ENCODE measurements at regions not wholly inside any gene's neighbourhood (a gene's known extent, or its start where the extent isn't known, plus 50 kb on each side); places are given as distances from the start of the nearest gene placed in this dataset.

- H3K27ac Mint-ChIP-seq, result no peak overlapping the region
- H3K9me3 Mint-ChIP-seq, result no peaks in the 10 kb centered on the region
- no peaks in the 10 kb centered on the region for H3K36me3 ChIP-seq (ENCODE audit: control insufficient read depth, insufficient read depth, low read length)
- peaks cover 6% of the 10 kb centered on the region for H3K4me1 Mint-ChIP-seq
- no peak for DNase-seq
- no peak overlapping the region for H3K9ac ChIP-seq (ENCODE audit: extremely low read depth, low read length, poor library complexity, severe bottlenecking)
- H3K27ac ChIP-seq (ENCODE audit: low read depth, low read length), result no peak overlapping the region
- TF ChIP-seq CTCF (conservative IDR thresholded peaks at IDR 0.05), result no peak
- H3K27me3 Mint-ChIP-seq (ENCODE audit: insufficient read depth), result peaks cover 5% of the 10 kb centered on the region
- H3K27me3 ChIP-seq (ENCODE audit: control insufficient read depth, insufficient read depth, low read length, poor library complexity, severe bottlenecking), result no peaks in the 10 kb centered on the region
- WGBS, 2 experiments (ENCODE audit: insufficient coverage in 1 of 2, insufficient read length in 1 of 2), result 83 to 88% methylated on average over 5 to 7 of the region's 7 CpGs
- no peaks in the 10 kb centered on the region for H3K4me1 ChIP-seq (ENCODE audit: control insufficient read depth, insufficient read depth, low read length)
- no peak overlapping the region for H3K4me3 ChIP-seq (ENCODE audit: low read length)
- no peaks in the 10 kb centered on the region for H3K36me3 Mint-ChIP-seq (ENCODE audit: low read depth)
- H3K9me3 ChIP-seq (ENCODE audit: control insufficient read depth, low read length), result no peaks in the 10 kb centered on the region
- H3K4me3 Mint-ChIP-seq, result no peak overlapping the region
These were observed 104.3 kb downstream of the CPN2 start for GRCh38 chr3:194246709-194247349.

GRCh38 chr3:194247350-194247740, 103.8 kb downstream of the CPN2 start:
- Mint-ChIP-seq H3K4me1 (peaks cover 6% of the 10 kb centered on the region), H3K36me3 (ENCODE audit: low read depth) (no peaks in the 10 kb centered on the region), H3K27me3 (ENCODE audit: insufficient read depth) (peaks cover 5% of the 10 kb centered on the region), H3K27ac (no peak overlapping the region), H3K4me3 (no peak overlapping the region), H3K9me3 (no peaks in the 10 kb centered on the region)
- Histone ChIP-seq H3K27ac (ENCODE audit: low read depth, low read length) (no peak overlapping the region), H3K9ac (ENCODE audit: extremely low read depth, low read length, poor library complexity, severe bottlenecking) (no peak overlapping the region), H3K27me3 (ENCODE audit: control insufficient read depth, insufficient read depth, low read length, poor library complexity, severe bottlenecking) (no peaks in the 10 kb centered on the region), H3K36me3 (ENCODE audit: control insufficient read depth, insufficient read depth, low read length) (no peaks in the 10 kb centered on the region), H3K4me3 (ENCODE audit: low read length) (no peak overlapping the region), H3K4me1 (ENCODE audit: control insufficient read depth, insufficient read depth, low read length) (no peaks in the 10 kb centered on the region), H3K9me3 (ENCODE audit: control insufficient read depth, low read length) (no peaks in the 10 kb centered on the region)
- 97 to 99% methylated on average over 8 to 10 of the region's 10 CpGs for WGBS, 2 experiments (ENCODE audit: insufficient coverage in 1 of 2, insufficient read length in 1 of 2)
- TF ChIP-seq CTCF (conservative IDR thresholded peaks at IDR 0.05), result no peak
- no peak for DNase-seq

- TF ChIP-seq CTCF (conservative IDR thresholded peaks at IDR 0.05), result no peak
- Histone ChIP-seq H3K4me3 (ENCODE audit: low read length) (no peak overlapping the region), H3K9me3 (ENCODE audit: control insufficient read depth, low read length) (no peaks in the 10 kb centered on the region), H3K27me3 (ENCODE audit: control insufficient read depth, insufficient read depth, low read length, poor library complexity, severe bottlenecking) (no peaks in the 10 kb centered on the region), H3K9ac (ENCODE audit: extremely low read depth, low read length, poor library complexity, severe bottlenecking) (no peak overlapping the region), H3K27ac (ENCODE audit: low read depth, low read length) (no peak overlapping the region), H3K36me3 (ENCODE audit: control insufficient read depth, insufficient read depth, low read length) (no peaks in the 10 kb centered on the region), H3K4me1 (ENCODE audit: control insufficient read depth, insufficient read depth, low read length) (no peaks in the 10 kb centered on the region)
- DNase-seq, result no peak
- H3K27me3 Mint-ChIP-seq (ENCODE audit: insufficient read depth), result peaks cover 5% of the 10 kb centered on the region
- no peak overlapping the region for H3K27ac Mint-ChIP-seq
- H3K36me3 Mint-ChIP-seq (ENCODE audit: low read depth), result no peaks in the 10 kb centered on the region
- no peaks in the 10 kb centered on the region for H3K9me3 Mint-ChIP-seq
- H3K4me3 Mint-ChIP-seq, result no peak overlapping the region
- 83 to 86% methylated on average over 8 to 13 of the region's 13 CpGs for WGBS, 2 experiments (ENCODE audit: insufficient coverage in 1 of 2, insufficient read length in 1 of 2)
- H3K4me1 Mint-ChIP-seq, result peaks cover 6% of the 10 kb centered on the region
These were observed 101.6 kb downstream of the CPN2 start for GRCh38 chr3:194249323-194250097.
